Prostate gland (tissue), 2 donors: ENCODE measurements at regions not wholly inside any gene's neighbourhood (a gene's known extent, or its start where the extent isn't known, plus 50 kb on each side); places are given as distances from the start of the nearest gene placed in this dataset.
A peak's percentile ranks its signal among the peaks of the same experiment; 100 is the strongest.

Experiments used
- DNase-seq: peaks from one replicate; pipeline ENCODE4 v3.0.0-alpha.2; 2019; ENCODE audit warnings: low spot score
- H3K27ac ChIP-seq, 2 donors: fragments of 200-600 bp; sonication (generic); 2 replicates each; pipeline ENCODE4 v1.5.1; 2017 to 2019
- H3K27me3 ChIP-seq: fragments of 200-600 bp; sonication (generic); replicated peaks from 2 replicates; pipeline ENCODE4 v1.5.1; 2019; ENCODE audit not compliant: insufficient read depth
- H3K36me3 ChIP-seq, 2 donors: fragments of 200-600 bp; sonication (generic); 1 replicate in 1 of 2; 2 replicates in 1 of 2; pipeline versions ENCODE4 v1.5.1 to v1.8.1; 2017 to 2019
- H3K4me1 ChIP-seq: fragments of 200-600 bp; sonication (generic); replicated peaks from 2 replicates; pipeline ENCODE4 v1.5.1; 2019
- H3K4me3 ChIP-seq, 2 donors: fragments of 200-600 bp; sonication (generic); 2 replicates each; pipeline ENCODE4 v1.5.1; 2017 to 2019
- H3K9me3 ChIP-seq: fragments of 200-600 bp; sonication (generic); 2 replicates; pipeline ENCODE4 v1.5.1; 2017
- CTCF ChIP-seq, 4 experiments: fragments of 200-600 bp in 2 of 4; fragments of 450-650 bp in 2 of 4; sonication (generic) in 2 of 4; IDR thresholded peaks; 1 replicate in 3 of 4; 2 replicates in 1 of 4; pipeline ENCODE4 v1.5.1; 2016 to 2019; ENCODE audit warnings: antibody characterized with exemption in 4 of 4, mild to moderate bottlenecking in 2 of 4, moderate library complexity in 2 of 4
- POLR2A ChIP-seq: fragments of 450-650 bp; IDR thresholded peaks from one replicate; pipeline ENCODE4 v1.6.1; 2016; ENCODE audit warnings: antibody characterized with exemption, mild to moderate bottlenecking
- POLR2AphosphoS5 ChIP-seq: sonication (generic); formaldehyde crosslinking; IDR thresholded peaks from one replicate; pipeline ENCODE4 v1.6.1; 2017; ENCODE audit warnings: antibody characterized with exemption
- WGBS: methylation state at CpG from one replicate; pipeline ENCODE4 v1.1.5; 2018; 5-methylcytosine and 5-hydroxymethylcytosine counted together
- intact Hi-C: fragments of 100-400 bp; cut with DNase I; formaldehyde crosslinking; loops from one replicate; pipeline ENCODE4 v1.14.2; 2022

- Histone ChIP-seq H3K36me3 (no peaks in the 10 kb centered on the region), H3K4me3 (no peak overlapping the region), H3K9me3 (no peaks in the 10 kb centered on the region), H3K4me1 (no peaks in the 10 kb centered on the region), H3K27ac (no peak overlapping the region), H3K27me3 (no peaks in the 10 kb centered on the region)
- TF ChIP-seq POLR2A, result no peak
- no peak for TF ChIP-seq POLR2AphosphoS5
- no peak for TF ChIP-seq CTCF (IDR thresholded peaks at IDR 0.05)
- WGBS, result 37% methylated on average over 2 of the region's 2 CpGs
- intact Hi-C loops, result no loop called here
- no peak for DNase-seq
These were observed 435.4 kb downstream of the SETD4 start for GRCh38 chr21:35624901-35625300.

GRCh38 chr21:35622612-35623011 lies 437.7 kb downstream of the SETD4 start:
- H3K9me3 ChIP-seq, result no peaks in the 10 kb centered on the region
- WGBS, result 87% methylated on average over 3 of the region's 3 CpGs
- H3K4me1 ChIP-seq, result no peaks in the 10 kb centered on the region
- DNase-seq, result no peak
- TF ChIP-seq POLR2A, result no peak
- no peak for TF ChIP-seq CTCF (IDR thresholded peaks at IDR 0.05)
- no peak for TF ChIP-seq POLR2AphosphoS5
- no peak overlapping the region for H3K27ac ChIP-seq
- intact Hi-C loops, result no loop called here
- no peaks in the 10 kb centered on the region for H3K36me3 ChIP-seq
- no peak overlapping the region for H3K4me3 ChIP-seq
- H3K27me3 ChIP-seq, result no peaks in the 10 kb centered on the region

- H3K4me3 ChIP-seq, result no peak overlapping the region
These were observed 441.1 kb downstream of the SETD4 start for GRCh38 chr21:35619184-35619583.

GRCh38 chr21:35617491-35617890 lies 442.8 kb downstream of the SETD4 start:
- H3K27me3 ChIP-seq, result no peaks in the 10 kb centered on the region
- DNase-seq, result no peak
- H3K27ac ChIP-seq, result no peak overlapping the region
- no peaks in the 10 kb centered on the region for H3K36me3 ChIP-seq
- H3K4me1 ChIP-seq, result no peaks in the 10 kb centered on the region
- H3K4me3 ChIP-seq, result no peak overlapping the region
- H3K9me3 ChIP-seq, result no peaks in the 10 kb centered on the region
- TF ChIP-seq POLR2A (no peak), CTCF (IDR thresholded peaks at IDR 0.05) (no peak), POLR2AphosphoS5 (no peak)
- WGBS, result 59% methylated on average over 3 of the region's 3 CpGs
- intact Hi-C loops, result no loop called here

More at GRCh38 chr21:35619184-35619583, 441.1 kb downstream of the SETD4 start:
- no peaks in the 10 kb centered on the region for H3K9me3 ChIP-seq
- intact Hi-C loops, result no loop called here
- DNase-seq, result no peak
- H3K36me3 ChIP-seq, result no peaks in the 10 kb centered on the region
- no peak overlapping the region for H3K27ac ChIP-seq
- TF ChIP-seq CTCF (IDR thresholded peaks at IDR 0.05), result no peak
- no peak for TF ChIP-seq POLR2A
- TF ChIP-seq POLR2AphosphoS5, result no peak
- no peaks in the 10 kb centered on the region for H3K4me1 ChIP-seq
- WGBS, result 71% methylated on average over 2 of the region's 2 CpGs
- H3K27me3 ChIP-seq, result no peaks in the 10 kb centered on the region

GRCh38 chr21:35616090-35616489 lies 444.2 kb downstream of the SETD4 start:
- no peaks in the 10 kb centered on the region for H3K9me3 ChIP-seq
- no peak overlapping the region for H3K27ac ChIP-seq
- WGBS, result 28% methylated on average over 4 of the region's 4 CpGs
- TF ChIP-seq CTCF (IDR thresholded peaks at IDR 0.05) (peak in 2 of 4 experiments; percentile 39 to 53), POLR2A (no peak)
- H3K4me3 ChIP-seq, result no peak overlapping the region
- H3K36me3 ChIP-seq, result no peaks in the 10 kb centered on the region
- intact Hi-C loops, result no loop called here
- no peaks in the 10 kb centered on the region for H3K27me3 ChIP-seq
- no peak for DNase-seq
- H3K4me1 ChIP-seq, result no peaks in the 10 kb centered on the region
